Ishikawa (cell line): ENCODE measurements at regions not wholly inside any gene's neighbourhood (a gene's known extent, or its start where the extent isn't known, plus 50 kb on each side); places are given as distances from the start of the nearest gene placed in this dataset.

Experiments
- CEBPB ChIP-seq: IDR thresholded peaks from 2 replicates; pipeline ENCODE4 v1.6.1; 2012
- CREB1 ChIP-seq: IDR thresholded peaks from 2 replicates; pipeline ENCODE4 v1.6.1; 2012; ENCODE audit warnings: low read depth
- EP300 ChIP-seq: IDR thresholded peaks from 2 replicates; pipeline ENCODE4 v1.6.1; 2012; ENCODE audit warnings: borderline replicate concordance
- MAX ChIP-seq: IDR thresholded peaks from 2 replicates; pipeline ENCODE4 v1.6.1; 2012
- RAD21 ChIP-seq: IDR thresholded peaks from 2 replicates; pipeline ENCODE4 v1.6.1; 2012; ENCODE audit warnings: low read depth
- REST ChIP-seq: IDR thresholded peaks from 2 replicates; pipeline ENCODE4 v1.6.1; 2012; ENCODE audit warnings: low read depth, mild to moderate bottlenecking
- TAF1 ChIP-seq: IDR thresholded peaks from 2 replicates; pipeline ENCODE4 v1.6.1; 2012; ENCODE audit warnings: low read depth, mild to moderate bottlenecking
- TCF12 ChIP-seq: IDR thresholded peaks from 2 replicates; pipeline ENCODE4 v1.6.1; 2012; ENCODE audit warnings: low read depth
- USF1 ChIP-seq: IDR thresholded peaks from 2 replicates; pipeline ENCODE4 v1.6.1; 2012
- YY1 ChIP-seq: IDR thresholded peaks from 2 replicates; pipeline ENCODE4 v1.6.1; 2012; ENCODE audit warnings: low read depth
- ZBTB7A ChIP-seq: IDR thresholded peaks from 2 replicates; pipeline ENCODE4 v1.6.1; 2012; ENCODE audit warnings: low read depth

- TF ChIP-seq CREB1 (no peak), MAX (no peak), EP300 (no peak), CEBPB (no peak), USF1 (no peak), TAF1 (no peak), YY1 (no peak), ZBTB7A (no peak), REST (no peak), RAD21 (no peak), TCF12 (no peak)
Measured at GRCh38 chr5:3344671-3345070, 251.0 kb upstream of the IRX1 start.
